Psoas muscle (tissue), 7 donors: ENCODE measurements at regions not wholly inside any gene's neighbourhood (a gene's known extent, or its start where the extent isn't known, plus 50 kb on each side); places are given as distances from the start of the nearest gene placed in this dataset.

Experiments
- ATAC-seq, 4 donors: fragments of 200-7000 bp; cut with Tn5 transposase; one replicate each; pipeline ENCODE4 v1.9.1; 2020; ENCODE audit warnings: moderate library complexity in 3 of 4, mild to moderate bottlenecking in 2 of 4
- DNase-seq, 2 donors: peaks; one replicate each; pipeline ENCODE4 v3.0.0-alpha.2; 2020
- H3K27ac ChIP-seq: fragments of 200-600 bp; one replicate; pipeline ENCODE4 v1.8.0; 2022
- H3K27me3 ChIP-seq, 3 donors: fragments of 200-600 bp in 1 of 3; one replicate each; pipeline versions ENCODE4 v1.6.1 to v1.8.0; 2013 to 2022; ENCODE audit warnings: low read length in 2 of 3, mild to moderate bottlenecking in 2 of 3, moderate library complexity in 1 of 3; ENCODE audit not compliant: insufficient read depth in 3 of 3
- H3K36me3 ChIP-seq, 2 donors: fragments of 200-600 bp in 1 of 2; one replicate each; pipeline versions ENCODE4 v1.6.1 to v1.8.0; 2013 to 2022; ENCODE audit warnings: low read depth in 1 of 2, mild to moderate bottlenecking in 1 of 2, moderate library complexity in 1 of 2; ENCODE audit not compliant: insufficient read depth in 1 of 2
- H3K4me1 ChIP-seq: fragments of 200-600 bp; one replicate; pipeline ENCODE4 v1.8.0; 2022
- H3K4me3 ChIP-seq: fragments of 200-600 bp; one replicate; pipeline ENCODE4 v1.8.0; 2022; ENCODE audit warnings: mild to moderate bottlenecking
- H3K9me3 ChIP-seq: fragments of 200-600 bp; one replicate; pipeline ENCODE4 v1.8.0; 2022
- WGBS, 3 donors: extraction: QIAGEN DNeasy Blood & Tissue Kit; methylation state at CpG; one replicate each; pipeline versions ENCODE4 v1.1.6 to v1.1.7; 2013; 5-methylcytosine and 5-hydroxymethylcytosine counted together
- intact Hi-C, 2 donors: fragments of 100-400 bp; cut with DNase I; formaldehyde crosslinking; loops; one replicate each; pipeline versions ENCODE4 v1.11.0 to v1.14.2; 2022
- TF ChIP-seq, protein P1 (sequence below): fragments of 200-600 bp; IDR thresholded peaks from one replicate; pipeline ENCODE4 v1.8.0; 2022; ENCODE audit warnings: antibody characterized with exemption
- donor health status: healthy with polysubstance abuse.
- donor health status: DM: no; HTN: no; CAD: no; lungs with moderate emphysema.
- donor health status: Bipolar disorder and iron deficiency.
- donor health status: healthy.
- donor health status: DM: yes; HTN: yes; CAD: no.
- donor health status: DM: no; HTN: no; CAD: no.
- donor health status: DM: yes; HTN: yes; CAD: no.

- no peaks in the 10 kb centered on the region for H3K36me3 ChIP-seq
- H3K4me3 ChIP-seq = no peak overlapping the region
- H3K9me3 ChIP-seq = no peaks in the 10 kb centered on the region
- WGBS, 3 donors = 86 to 92% (median 88%) methylated on average over 2 of the region's 2 CpGs
- H3K4me1 ChIP-seq = no peaks in the 10 kb centered on the region
- DNase-seq (no peak), ATAC-seq (no peak)
- TF ChIP-seq, protein P1, sequence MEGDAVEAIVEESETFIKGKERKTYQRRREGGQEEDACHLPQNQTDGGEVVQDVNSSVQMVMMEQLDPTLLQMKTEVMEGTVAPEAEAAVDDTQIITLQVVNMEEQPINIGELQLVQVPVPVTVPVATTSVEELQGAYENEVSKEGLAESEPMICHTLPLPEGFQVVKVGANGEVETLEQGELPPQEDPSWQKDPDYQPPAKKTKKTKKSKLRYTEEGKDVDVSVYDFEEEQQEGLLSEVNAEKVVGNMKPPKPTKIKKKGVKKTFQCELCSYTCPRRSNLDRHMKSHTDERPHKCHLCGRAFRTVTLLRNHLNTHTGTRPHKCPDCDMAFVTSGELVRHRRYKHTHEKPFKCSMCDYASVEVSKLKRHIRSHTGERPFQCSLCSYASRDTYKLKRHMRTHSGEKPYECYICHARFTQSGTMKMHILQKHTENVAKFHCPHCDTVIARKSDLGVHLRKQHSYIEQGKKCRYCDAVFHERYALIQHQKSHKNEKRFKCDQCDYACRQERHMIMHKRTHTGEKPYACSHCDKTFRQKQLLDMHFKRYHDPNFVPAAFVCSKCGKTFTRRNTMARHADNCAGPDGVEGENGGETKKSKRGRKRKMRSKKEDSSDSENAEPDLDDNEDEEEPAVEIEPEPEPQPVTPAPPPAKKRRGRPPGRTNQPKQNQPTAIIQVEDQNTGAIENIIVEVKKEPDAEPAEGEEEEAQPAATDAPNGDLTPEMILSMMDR = no peak
- no peaks in the 10 kb centered on the region for H3K27me3 ChIP-seq
- no peak overlapping the region for H3K27ac ChIP-seq
- intact Hi-C loops = no loop called here
These were observed 216.8 kb upstream of the CNTNAP5 start for GRCh38 chr2:123808243-123808642.

- 64 to 76% (median 68%) methylated on average over 1 of the region's 1 CpG for WGBS, 3 donors
- no peak overlapping the region for H3K4me3 ChIP-seq
- no peaks in the 10 kb centered on the region for H3K27me3 ChIP-seq
- TF ChIP-seq, protein P1 = no peak
- no peak overlapping the region for H3K27ac ChIP-seq
- no peak for ATAC-seq
- H3K9me3 ChIP-seq = no peaks in the 10 kb centered on the region
- no peaks in the 10 kb centered on the region for H3K4me1 ChIP-seq
- no peak for DNase-seq
- intact Hi-C loops = no loop called here
- no peaks in the 10 kb centered on the region for H3K36me3 ChIP-seq
These were observed 213.2 kb upstream of the CNTNAP5 start for GRCh38 chr2:123811846-123812245.

GRCh38 chr2:123816203-123816602, 208.9 kb upstream of the CNTNAP5 start:
- intact Hi-C loops = no loop called here
- H3K36me3 ChIP-seq = no peaks in the 10 kb centered on the region
- no peak overlapping the region for H3K27ac ChIP-seq
- 63 to 66% (median 65%) methylated on average over 1 of the region's 1 CpG for WGBS, 3 donors
- ATAC-seq (no peak), DNase-seq (no peak)
- H3K9me3 ChIP-seq = no peaks in the 10 kb centered on the region
- H3K27me3 ChIP-seq = no peaks in the 10 kb centered on the region
- TF ChIP-seq, protein P1 = no peak
- H3K4me3 ChIP-seq = no peak overlapping the region
- no peaks in the 10 kb centered on the region for H3K4me1 ChIP-seq

GRCh38 chr2:123816928-123817327, 208.2 kb upstream of the CNTNAP5 start:
- H3K4me1 ChIP-seq = no peaks in the 10 kb centered on the region

More at GRCh38 chr2:123816928-123817327, 208.2 kb upstream of the CNTNAP5 start:
- TF ChIP-seq, protein P1 = no peak
- Histone ChIP-seq H3K36me3 (no peaks in the 10 kb centered on the region), H3K9me3 (no peaks in the 10 kb centered on the region), H3K27me3 (no peaks in the 10 kb centered on the region), H3K27ac (no peak overlapping the region), H3K4me3 (no peak overlapping the region)
- no peak for ATAC-seq
- no peak for DNase-seq
- intact Hi-C loops = no loop called here
